GM18858 (cell line): ENCODE measurements at regions not wholly inside any gene's neighbourhood (a gene's known extent, or its start where the extent isn't known, plus 50 kb on each side); places are given as distances from the start of the nearest gene placed in this dataset.
"Not testable (repeated sequence)": the region's sequence is repeated elsewhere in the genome, so short reads cannot be mapped to it uniquely, and the experiment has no call there.

Experiments used
- ATAC-seq: cut with Tn5 transposase; IDR thresholded peaks from one replicate; pipeline ENCODE4 v1.9.1; 2021; ENCODE audit not compliant: unreplicated experiment

DNA sequence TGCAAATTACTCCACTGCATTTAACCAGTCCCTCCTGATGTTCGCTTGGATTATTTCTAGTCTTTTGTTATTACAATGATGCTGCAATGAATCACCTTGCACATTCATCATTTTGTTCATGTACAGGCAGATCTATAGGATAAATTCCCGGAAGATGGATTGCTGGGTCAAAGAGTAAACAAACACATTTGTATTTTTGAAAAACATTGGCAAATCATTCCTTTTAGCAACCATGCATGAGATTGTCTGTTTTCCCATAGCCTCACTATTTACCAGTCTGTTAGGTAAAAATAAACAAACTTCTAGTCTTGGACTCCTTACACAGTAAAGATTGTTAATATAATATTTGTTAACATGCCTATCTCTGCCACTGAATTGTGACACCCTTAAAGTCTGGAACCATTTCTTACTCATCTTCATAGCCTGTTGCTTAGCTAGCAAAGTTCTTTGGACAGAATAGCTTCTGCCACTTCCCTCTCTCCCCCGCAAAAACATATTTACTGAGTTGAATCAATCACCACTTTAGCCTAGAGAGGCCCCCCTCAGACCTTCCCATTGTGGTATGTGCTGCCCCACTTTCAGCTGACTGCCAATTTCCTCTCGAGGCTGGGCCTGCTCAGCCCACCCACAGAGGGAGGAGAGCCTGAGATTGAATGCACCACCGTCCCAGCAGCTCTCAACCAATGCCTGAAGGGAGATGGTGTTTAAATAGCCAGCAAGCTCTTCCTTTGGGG lies 108.4 kb upstream of the ATXN3L start:
- ATAC-seq = no peak

DNA sequence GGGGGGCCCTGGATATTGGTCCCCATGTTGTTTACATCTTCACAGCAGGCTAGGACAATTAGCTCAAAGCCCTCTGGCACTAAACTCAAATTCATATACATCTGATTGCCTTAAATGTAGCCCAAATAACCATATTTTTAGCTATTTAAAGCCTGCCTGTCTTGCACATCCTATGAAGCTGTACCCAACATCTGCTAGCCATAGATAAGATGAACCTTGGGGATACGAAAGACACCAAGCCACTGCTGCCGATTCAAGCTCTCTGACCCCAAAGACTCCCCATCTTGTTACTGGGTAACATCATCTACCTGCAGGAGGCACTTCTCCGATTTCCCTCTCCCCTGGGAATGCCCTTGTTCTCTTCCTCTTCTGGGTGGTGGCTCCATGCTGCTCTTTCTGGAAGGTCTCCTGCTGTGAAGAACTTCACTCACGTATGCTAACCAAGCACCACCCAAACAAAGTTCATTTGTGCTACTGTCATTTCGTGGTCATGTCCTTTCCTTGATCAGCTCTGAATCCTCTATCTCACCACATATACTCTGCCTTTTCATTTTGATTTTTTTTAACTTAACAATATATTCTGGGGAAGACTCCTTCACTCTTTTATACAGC lies 107.7 kb upstream of the ATXN3L start:
- ATAC-seq = no peak

GRCh38 chrX:13420545-13421183 lies 100.8 kb upstream of the ATXN3L start:
- no peak for ATAC-seq

DNA sequence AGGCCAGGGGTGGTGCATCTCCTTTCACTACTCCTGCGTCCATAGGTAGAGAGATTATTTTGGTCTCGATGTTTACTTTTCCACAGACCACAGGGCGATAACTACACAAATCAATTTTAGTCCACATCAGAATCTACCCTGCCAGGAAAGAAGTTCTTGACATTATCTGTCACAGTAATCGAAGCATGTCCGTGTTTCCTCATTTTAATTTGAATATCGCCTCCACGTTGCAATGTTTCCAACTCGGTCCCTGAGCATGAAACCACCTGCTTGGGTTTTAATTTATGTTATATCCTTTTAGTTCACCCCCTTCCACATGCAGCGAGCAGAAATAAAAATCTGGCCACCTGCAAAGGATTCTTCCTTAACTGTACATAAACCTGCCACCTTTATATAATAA lies 100.1 kb upstream of the ATXN3L start:
- no peak for ATAC-seq

GRCh38 chrX:13419276-13419675 lies 99.4 kb upstream of the ATXN3L start:
- ATAC-seq = no peak

DNA sequence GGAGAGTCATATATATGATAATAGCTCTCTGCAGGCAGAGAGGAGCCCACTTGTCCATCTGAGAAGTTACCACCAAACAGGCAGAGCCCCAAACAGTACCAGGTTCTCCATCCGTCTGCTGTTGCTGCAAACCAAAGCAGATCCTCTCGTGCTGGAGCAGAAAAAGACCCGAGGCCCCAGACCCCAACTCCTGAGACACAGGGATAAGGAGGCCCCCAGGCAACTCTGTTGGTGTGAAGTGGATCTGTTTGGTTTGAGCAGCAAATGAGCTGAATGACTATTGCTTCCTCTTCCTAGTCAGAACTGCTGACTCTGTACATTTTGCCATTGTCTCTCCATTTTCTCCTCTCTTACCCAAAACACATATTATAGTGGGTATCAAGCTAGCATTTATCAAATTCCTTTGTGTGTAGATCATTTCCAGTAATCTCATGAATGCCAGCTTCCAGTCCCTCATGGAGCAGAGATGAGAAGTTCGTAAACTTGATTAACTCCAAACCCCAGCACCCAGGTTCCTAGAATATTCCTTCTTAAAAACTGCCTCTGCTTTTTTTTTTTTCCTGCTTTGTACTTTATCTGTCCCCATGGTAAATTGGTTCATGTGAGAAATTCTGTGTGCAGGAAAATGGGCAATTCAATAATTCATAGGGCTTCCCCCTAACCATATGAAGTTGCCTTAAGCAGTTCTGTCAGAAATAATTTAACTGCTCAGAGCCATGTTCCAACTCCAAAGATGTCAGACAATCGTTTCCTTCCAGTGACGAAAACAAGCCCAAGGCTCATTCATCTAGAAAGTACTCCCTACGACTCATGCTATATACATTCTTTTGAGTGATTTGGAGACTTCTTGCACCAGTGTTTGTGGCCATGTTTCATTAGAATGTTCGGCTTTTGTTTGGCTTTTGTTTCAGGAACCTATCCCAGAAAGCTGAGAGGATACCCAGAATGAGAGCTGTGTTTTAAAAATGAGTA lies 98.6 kb upstream of the ATXN3L start:
- no peak for ATAC-seq

DNA sequence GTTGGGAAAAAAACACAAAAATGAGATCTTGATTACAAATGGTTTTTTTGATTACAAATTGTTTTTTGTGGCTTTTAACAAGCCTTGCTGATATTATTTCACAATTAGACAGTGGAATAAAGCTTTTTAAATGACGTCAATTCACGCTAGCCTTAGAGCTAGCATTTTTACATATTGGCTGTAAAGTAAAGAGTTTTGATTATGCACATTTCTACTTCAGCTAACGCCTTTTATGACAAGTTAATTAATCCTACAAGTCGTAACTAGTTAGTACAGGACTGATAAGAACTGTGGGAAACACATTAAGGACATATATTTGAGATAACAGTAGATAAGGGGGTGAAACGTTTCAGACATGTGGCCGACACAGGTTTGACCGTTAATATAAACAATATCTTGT lies 95.7 kb upstream of the ATXN3L start:
- ATAC-seq = no peak

DNA sequence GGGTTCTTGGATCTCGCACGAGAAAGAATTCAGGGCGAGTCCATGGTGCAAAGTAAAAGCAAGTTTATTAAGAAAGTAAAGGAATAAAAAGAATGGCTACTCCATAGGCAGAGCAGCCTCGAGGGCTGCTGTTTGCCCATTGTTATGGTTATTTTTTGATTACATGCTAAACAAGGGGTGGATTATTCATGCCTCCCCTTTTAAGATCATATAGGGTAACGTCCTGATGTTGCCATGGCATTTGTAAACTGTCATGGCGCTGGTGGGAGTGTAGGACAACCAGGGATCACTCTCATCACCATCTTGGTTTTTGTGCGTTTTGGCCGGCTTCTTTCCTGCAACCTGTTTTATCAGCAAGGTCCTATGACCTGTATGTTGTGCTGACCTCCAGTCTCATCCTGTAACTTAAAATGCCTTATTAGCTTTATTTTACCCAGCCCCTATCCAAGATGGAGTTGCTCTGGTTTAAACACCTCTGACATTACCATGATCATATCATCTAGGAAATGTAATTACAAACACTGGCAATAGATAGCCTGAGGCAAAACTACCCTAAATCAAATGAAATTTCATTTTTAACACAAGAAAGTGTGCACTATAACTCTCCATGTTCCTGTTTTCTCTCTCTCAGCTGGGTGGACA lies 94.3 kb upstream of the ATXN3L start:
- no peak for ATAC-seq

DNA sequence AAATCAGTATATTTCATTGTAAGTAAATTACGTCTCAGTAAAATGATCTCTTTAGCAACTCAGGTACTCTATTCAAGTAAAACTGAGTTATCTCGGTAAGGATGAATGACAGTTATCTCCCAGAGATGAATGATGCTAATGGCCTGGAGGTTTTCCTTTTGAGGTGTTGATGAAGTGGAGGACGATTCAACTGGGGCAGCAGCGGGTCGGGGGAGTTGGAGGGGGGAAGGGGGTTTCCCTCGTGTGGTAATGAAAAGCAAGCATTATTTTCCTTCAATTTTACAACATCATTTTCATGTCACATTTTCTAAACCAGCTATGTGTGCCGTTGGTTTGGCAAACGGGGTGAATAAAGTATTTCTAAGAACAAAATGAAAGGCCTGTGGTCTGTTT lies 92.4 kb upstream of the ATXN3L start:
- ATAC-seq = no peak

DNA sequence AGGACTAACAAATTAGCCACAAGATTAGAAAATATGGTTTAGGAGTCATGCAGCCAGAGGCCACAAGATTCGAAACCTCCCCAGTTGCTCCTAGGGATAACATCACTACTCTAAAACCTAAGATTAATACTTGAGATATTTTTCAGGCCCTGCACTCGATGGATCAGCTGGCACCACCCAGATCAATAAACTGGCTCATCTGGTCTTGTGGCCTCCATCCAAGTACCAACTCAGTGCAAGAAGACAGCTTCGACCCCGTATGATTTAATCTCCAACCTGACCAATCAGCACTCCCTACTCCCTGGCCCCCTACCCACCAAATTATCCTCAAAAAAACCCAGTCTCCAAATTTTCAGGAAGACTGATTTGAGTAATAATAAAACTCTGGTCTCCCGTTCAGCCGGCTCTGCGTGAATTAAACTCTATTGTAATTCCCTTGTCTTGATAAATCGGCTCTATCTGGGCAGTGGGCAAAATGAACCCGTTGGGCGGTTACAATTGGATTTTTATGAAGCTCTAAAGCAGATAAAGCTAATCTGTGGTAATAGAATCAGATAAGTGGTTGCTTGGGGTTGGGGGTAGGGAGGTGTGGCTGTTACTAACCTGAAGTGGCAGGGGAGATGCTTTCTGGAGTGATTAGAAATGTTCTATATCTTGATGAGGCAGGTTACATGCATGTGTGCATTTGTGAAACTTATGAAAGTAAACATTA lies 91.8 kb upstream of the ATXN3L start:
- ATAC-seq = no peak

- ATAC-seq = not testable (repeated sequence)
These were observed 88.7 kb upstream of the ATXN3L start for GRCh38 chrX:13408599-13408998.

- not testable (repeated sequence) for ATAC-seq
These were observed 84.9 kb upstream of the ATXN3L start for GRCh38 chrX:13404777-13405176.

- ATAC-seq = no peak
These were observed 84.5 kb upstream of the ATXN3L start for GRCh38 chrX:13404364-13404763.

DNA sequence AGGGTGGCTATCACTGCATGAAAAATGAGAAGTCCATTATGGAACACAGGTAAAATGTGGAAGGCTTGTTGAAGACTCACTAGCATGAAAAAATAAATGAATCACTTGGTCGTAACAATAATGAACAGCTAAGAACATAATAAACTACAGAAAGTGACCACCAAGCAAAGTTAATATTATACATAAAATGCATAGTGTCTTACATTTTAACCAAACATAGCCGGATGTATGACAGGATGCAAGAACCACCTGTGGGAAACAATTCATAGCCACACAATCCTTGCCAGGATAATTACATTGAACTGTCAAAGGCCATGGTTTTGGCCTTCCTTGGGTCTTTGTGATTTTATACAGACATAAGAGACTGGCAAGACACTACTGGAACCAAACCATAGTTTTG lies 81.9 kb upstream of the ATXN3L start:
- ATAC-seq = no peak

DNA sequence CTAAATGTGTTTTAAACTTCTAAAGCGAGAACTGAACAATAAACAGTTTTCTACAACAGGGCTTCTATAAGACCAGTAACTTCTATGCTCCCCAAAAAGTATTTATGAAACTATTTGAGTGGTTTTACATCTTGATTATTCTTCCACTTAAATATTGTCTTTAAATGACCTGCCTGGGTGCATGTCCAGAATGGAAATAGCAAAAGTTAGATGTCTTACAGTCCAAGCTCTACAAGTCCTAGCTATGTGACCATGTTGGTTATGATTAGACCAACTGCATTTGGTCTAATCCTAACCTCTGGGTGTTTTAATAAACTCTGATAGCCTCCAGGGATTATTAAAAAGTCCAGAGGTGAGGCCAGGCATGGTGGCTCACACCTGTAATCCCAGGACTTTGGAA lies 79.0 kb upstream of the ATXN3L start:
- ATAC-seq = no peak

DNA sequence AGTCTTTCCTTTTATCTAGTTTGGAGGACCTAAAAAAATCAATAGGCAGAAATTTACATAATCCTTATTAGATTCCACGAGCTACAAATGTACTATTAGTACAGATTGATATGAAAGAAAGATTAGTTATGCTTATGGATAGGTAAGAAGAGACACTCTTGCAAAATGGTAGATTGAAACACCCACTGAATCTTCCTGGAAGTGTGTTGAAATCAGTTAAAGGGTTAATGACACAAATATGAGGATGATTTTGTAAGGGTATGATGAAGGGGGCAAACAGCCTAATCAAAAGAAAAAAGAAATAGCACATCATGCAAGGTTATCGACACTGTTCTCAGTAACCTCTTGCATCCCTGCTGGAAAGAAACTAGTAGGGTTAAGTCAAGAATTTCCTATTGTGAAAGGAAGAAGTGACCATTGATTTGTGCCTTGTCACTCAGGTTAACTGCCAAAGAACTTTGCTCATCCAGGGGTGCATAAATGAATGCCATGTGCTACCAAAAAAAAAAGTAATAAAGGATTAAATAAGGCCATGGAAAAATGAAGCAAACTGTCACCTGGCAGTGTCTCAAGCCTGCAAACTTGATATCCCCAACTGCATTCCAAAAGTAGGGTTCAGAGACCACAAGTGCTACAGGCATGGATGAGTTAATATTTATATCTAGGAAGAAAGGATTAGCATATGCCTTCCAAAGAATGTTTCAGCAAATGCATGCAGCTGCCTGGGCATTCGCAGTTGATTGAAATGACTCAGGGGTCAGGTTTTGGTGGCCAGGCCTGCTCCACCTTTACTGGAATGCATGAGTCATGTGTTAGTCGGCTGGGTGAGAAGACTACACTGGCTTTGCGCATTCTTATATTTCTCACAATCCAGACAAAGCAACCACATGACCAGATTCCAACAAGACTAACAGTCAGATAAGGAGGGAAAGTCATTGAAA lies 78.3 kb upstream of the ATXN3L start:
- no peak for ATAC-seq

GRCh38 chrX:13396924-13397323 lies 77.1 kb upstream of the ATXN3L start:
- no peak for ATAC-seq

- ATAC-seq = no peak
These were observed 69.6 kb upstream of the ATXN3L start for GRCh38 chrX:13389501-13389900.
